Medulla oblongata (tissue), 1 donor: ENCODE measurements at regions not wholly inside any gene's neighbourhood (a gene's known extent, or its start where the extent isn't known, plus 50 kb on each side); places are given as distances from the start of the nearest gene placed in this dataset.
A peak's percentile ranks its signal among the peaks of the same experiment; 100 is the strongest.
"Not testable (repeated sequence)": the region's sequence is repeated elsewhere in the genome, so short reads cannot be mapped to it uniquely, and the experiment has no call there.

ENCODE experiments used
- DNase-seq: peaks from one replicate; pipeline ENCODE4 v3.0.0-alpha.2; 2015; ENCODE audit errors: extremely low spot score

DNA sequence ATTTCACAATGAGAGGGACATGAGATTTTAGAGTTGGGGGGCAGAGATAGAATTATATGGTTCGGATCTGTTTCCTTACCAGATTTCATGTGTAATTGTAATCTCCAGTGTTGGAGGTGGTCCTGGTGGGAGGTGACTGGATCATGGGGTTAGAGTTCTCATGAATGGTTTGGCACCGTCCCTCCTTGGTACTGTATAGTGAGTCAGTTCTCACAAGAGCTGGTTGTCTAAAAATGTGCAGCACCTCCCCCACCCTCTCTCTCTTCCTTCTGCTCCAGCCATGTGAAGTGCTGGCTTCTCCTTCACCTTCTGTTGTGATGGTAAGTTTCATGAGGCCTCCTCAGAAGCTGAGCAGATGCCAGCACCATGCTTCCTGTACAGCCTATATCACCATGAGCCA is 138.1 kb downstream of the SCG2 start:
- no peak for DNase-seq

GRCh38 chr2:223465793-223466192 is 136.4 kb downstream of the SCG2 start:
- DNase-seq = peak; percentile 55

GRCh38 chr2:223467196-223467595 is 135.0 kb downstream of the SCG2 start:
- DNase-seq = no peak

GRCh38 chr2:223469270-223470046 is 132.7 kb downstream of the SCG2 start:
- no peak for DNase-seq

DNA sequence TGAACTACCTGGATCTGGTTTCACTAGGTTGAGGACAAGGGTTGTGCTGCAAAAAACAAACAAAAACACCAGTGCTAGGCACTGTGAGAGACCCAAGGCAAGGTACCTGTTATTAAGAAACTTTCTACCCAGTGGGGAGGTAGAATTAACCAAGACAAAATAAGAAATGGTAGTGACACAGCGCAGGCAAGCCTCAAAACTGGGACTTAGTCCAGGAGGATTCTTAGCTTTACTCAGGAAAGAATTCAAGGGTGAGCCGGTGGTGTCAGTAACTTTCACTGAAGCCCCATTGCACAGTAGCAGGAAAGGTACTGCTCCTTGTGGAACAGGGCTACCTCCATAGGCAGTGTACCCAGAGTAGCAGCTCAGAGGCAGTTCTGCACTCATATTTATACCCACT is 131.6 kb downstream of the SCG2 start:
- no peak for DNase-seq

GRCh38 chr2:223472771-223473170 is 129.4 kb downstream of the SCG2 start:
- DNase-seq = no peak

DNA sequence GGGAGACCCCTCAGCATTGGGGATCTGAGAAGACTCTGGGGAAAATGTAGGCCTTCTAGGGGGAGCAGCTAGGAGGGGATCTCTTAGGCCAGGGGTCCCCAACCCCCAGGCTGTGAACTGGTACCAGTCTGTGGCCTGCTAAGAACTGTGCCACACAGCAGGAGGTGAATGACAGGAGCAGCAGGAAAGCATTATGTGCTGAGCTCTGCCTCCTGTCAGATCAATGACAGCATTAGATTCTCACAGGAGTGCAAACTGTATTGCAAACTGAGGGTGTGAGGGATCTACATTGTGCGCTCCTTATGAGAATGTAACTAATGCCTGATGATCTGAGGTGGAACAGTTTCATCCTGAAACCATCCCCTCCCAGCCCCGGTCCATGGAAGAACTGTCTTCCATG is 127.3 kb downstream of the SCG2 start:
- DNase-seq = no peak

GRCh38 chr2:223475901-223476300 is 126.3 kb downstream of the SCG2 start:
- DNase-seq = no peak

GRCh38 chr2:223477318-223477717 is 124.8 kb downstream of the SCG2 start:
- DNase-seq = no peak

DNA sequence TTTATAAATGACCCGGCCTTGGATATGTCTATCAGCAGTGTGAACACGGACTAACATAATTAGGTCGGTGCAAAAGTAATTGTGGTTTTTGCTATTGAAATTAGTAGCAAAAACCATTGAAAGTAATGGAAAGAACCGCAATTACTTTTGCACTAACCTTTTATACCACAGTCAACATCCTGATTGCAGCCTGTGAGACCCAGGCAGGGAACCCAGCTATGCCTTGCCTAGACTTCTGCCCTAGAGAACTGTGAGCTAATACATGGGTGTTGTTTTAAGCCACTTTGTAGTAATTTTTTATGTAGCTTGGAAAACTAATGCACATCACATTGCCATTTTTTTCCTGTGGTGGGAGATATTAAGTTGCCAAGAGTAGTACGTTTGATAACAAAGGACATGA is 120.7 kb downstream of the SCG2 start:
- DNase-seq = no peak

DNA sequence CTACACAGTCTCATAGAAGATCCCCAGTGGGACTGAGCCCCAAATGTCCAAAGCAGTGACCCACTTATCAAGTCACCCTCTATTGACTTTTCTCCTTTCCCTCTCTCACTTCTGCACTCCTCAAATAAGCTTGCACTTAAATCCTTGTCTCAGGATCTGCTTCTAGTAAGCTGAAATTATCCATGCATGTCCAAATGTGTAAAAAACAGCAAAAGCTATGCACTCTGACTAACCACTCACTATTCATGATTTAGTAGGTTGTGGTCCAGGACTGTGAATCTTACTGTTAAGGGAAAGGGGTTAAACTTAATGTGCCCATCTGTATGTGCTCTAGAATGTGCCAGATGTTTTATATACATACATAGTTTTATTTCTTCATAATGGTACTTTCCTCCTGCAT is 115.4 kb downstream of the SCG2 start:
- no peak for DNase-seq

DNA sequence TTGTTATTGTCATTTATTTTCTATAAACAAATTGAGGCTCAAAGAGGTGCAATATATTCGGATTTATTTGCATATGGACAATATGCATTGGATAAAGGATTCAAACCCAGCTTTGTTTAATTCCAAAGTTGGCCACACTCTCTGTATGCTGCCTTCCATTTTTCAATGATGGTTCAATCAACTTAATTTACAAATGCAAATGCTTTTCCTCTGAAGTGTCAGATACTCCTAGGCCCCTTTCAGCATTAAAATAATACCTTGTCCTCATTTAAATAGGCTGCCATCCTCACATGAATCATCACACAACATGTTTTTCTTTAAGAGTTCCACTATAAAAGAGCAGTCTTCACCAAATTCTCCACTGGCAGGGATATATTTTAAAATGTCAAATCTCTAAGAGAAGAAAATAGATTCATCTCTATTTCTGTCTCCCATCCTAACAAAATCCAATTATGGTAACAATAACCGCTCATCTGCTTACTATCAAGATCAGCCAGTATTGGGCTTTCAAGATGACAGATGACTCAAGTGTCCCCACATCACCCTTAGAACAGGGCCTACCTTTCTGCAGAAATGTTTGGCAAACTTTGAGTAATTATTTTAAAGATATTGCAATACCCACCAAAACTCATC is 114.8 kb downstream of the SCG2 start:
- no peak for DNase-seq

GRCh38 chr2:223488814-223489213 is 113.3 kb downstream of the SCG2 start:
- DNase-seq = no peak

GRCh38 chr2:223494496-223494895 is 107.7 kb downstream of the SCG2 start:
- no peak for DNase-seq

- DNase-seq = no peak
Observed at GRCh38 chr2:223494942-223495341, 107.2 kb downstream of the SCG2 start.

GRCh38 chr2:223496853-223497252 is 105.3 kb downstream of the SCG2 start:
- DNase-seq = not testable (repeated sequence)

DNA sequence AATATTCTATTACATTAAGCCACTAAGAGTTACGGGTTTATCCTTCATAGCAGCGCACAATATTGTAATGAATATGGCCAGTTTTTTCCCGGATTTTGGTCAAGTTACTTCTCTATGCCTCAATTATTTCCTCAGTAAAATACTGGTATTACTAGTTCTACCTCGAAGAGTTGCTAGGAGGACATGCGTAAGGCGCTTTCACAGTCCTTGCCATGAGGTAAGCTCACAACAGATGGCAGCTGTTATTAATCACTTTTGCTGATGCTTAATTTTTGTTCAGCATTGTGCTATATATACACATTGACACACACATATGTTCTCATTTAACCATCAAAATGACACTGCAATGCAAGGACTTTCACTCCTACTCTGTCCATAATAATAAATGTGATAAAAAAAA is 101.5 kb downstream of the SCG2 start:
- no peak for DNase-seq

GRCh38 chr2:223501641-223502040 is 100.5 kb downstream of the SCG2 start:
- DNase-seq = no peak

DNA sequence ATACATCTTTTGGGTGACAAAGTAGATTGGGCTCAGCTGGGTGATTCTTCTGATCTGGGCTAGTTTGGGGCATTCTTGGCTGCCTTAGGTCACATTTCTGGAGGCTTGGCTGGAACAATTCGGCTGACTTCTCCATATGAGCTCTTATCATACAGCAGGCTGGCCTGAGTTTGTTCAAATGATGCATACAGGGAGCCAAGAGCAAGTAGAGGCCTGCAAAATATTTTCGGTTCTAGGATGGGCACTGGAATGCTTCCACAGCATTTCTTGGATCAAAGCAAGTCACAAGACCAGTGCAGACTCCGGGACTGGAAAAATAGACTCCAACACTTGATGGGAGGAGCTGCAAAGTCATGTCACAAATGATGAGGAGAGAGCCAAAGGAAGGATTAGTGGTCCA is 98.4 kb downstream of the SCG2 start:
- no peak for DNase-seq

DNA sequence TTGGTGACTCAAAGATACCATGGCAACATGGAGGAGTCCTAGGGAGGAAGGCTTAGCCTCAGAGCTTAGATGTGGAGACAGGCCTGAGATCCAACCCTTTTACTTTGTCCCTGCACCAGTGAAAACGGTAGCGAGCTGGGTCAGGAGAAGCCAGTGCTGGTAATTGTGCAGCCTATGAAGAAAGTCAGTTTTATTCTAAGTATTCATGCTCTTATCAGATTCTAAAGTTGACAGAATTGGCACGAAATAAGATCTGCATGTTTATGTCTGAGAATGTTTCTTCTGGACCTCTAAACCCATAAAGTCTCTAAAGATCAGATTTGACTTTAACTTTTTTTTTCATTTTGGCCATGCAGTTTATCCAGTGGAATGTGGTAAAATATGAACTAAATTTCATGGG is 93.8 kb downstream of the SCG2 start:
- DNase-seq = no peak

GRCh38 chr2:223510713-223511112 is 91.4 kb downstream of the SCG2 start:
- DNase-seq = no peak

DNA sequence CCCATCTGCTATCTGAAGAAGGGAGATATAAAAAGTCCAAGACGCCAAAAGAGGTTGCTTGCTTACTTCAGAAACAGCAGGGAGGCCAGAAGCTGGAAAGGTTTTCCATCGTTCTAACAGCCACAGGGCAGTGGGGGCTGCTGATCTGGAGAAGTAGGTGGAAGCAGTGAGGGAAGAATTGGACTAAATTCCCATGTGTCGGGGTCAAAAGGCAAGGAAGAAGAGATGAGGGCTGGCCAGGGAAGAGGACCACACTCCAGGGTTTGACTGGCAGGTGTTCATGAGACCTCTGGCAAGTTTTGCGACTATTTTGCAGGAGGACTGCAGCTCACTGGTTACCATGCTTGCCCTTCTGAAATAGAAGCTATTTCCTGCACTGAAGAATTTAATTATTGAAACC is 91.0 kb downstream of the SCG2 start:
- no peak for DNase-seq

DNA sequence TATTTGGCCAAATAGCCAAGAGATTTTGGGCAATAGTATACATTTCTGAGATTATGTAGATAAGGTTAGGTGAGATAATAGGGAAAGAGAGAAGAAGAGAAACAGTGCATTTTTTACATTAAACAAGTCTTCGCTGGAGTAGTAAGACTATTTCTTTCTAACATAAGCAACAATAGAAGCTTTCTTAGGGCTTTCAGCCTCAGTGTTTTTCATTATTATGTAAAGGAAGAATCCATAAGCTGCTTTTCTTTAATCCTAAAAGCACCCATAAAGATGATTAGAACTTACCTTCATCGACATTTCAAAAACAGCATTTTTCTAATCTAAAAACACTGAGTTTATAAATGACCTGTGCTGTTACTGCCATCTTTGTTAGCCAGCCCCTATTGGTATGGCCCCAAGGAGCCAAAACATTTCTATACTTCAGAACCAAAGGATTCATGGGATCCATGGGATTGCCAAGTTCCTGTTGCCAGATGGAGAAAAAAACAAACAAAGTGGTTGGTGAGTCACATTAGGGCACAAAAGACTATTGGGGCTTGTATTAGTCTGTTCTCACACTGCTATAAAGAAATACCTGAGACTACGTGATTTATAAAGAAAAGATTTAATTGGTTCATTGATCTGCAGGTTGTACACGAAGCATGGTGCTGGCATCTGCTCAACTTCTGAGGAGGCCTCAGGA is 88.2 kb downstream of the SCG2 start:
- no peak for DNase-seq
